HCT116 (cell line): ENCODE measurements at regions not wholly inside any gene's neighbourhood (a gene's known extent, or its start where the extent isn't known, plus 50 kb on each side); places are given as distances from the start of the nearest gene placed in this dataset.

Experiments used
- ATAC-seq: fragments of 200-7000 bp; cut with Tn5 transposase; 2 replicates; pipeline ENCODE4 v1.9.1; 2020; ENCODE audit warnings: mild to moderate bottlenecking, moderate library complexity
- BruUV-seq: library from RNA; stranded (reverse); fragments of 400-500 nt; replicated peaks from 2 replicates; lab custom pipeline; 2021; lab: Mats Ljungman, UMichigan
- CTCF ChIA-PET: fragments of 300-600 bp; sonication (Branson Sonifier 250); formaldehyde crosslinking; loops from one replicate; lab custom pipeline; 2021; ENCODE audit warnings: antibody characterized with exemption; lab: Charles Lee
- POLR2A ChIA-PET: fragments of 300-600, 350-600 bp; sonication (Branson Sonifier 250); formaldehyde crosslinking; loops from one replicate; lab custom pipeline; 2021; ENCODE audit warnings: antibody characterized with exemption; lab: Charles Lee
- RAD21 ChIA-PET, 2 experiments: fragments of 300-600 bp; sonication (Branson Sonifier 250); formaldehyde crosslinking; loops; one replicate each; lab custom pipeline; 2023; ENCODE audit warnings: low total read pairs in 2 of 2; ENCODE audit not compliant: uncharacterized antibody in 2 of 2, unreplicated experiment in 2 of 2, low non-redundant PET in 1 of 2; lab: Charles Lee
- DNase-seq: peaks from one replicate; pipeline ENCODE4 v3.0.0-alpha.2; 2010; ENCODE audit warnings: low read depth, low spot score
- H2AFZ ChIP-seq: fragments of 200-600 bp; shearing (Covaris generic), sonication (generic); 2 replicates; pipeline ENCODE4 v1.6.1; 2017; ENCODE audit warnings: low read depth, mixed run types, mixed read lengths, antibody characterized with exemption, low read length; ENCODE audit not compliant: poor library complexity, severe bottlenecking
- H3K27ac ChIP-seq: 2 replicates; pipeline ENCODE4 v1.5.1; 2012; ENCODE audit warnings: low read depth, low read length
- H3K27me3 ChIP-seq: fragments of 200-600 bp; sonication (generic); 2 replicates; pipeline ENCODE4 v1.6.1; 2016; ENCODE audit warnings: mixed run types, low read length, mixed read lengths; ENCODE audit not compliant: insufficient read depth
- H3K36me3 ChIP-seq, 2 experiments: fragments of 200-500 bp in 1 of 2; fragments of 200-600 bp in 1 of 2; sonication (Bioruptor generic) in 1 of 2; sonication (generic) in 1 of 2; 2 replicates each; pipeline versions ENCODE4 v1.5.1 to v1.6.1; 2014 to 2016; ENCODE audit warnings: low read length in 2 of 2, inconsistent platforms in 1 of 2, mixed read lengths in 1 of 2, mixed run types in 1 of 2; ENCODE audit not compliant: insufficient read depth in 2 of 2, control insufficient read depth in 1 of 2
- H3K4me1 ChIP-seq, 2 experiments: fragments of 200-600 bp in 1 of 2; sonication (generic) in 1 of 2; 2 replicates each; pipeline versions ENCODE4 v1.5.1 to v1.6.1; 2012 to 2017; ENCODE audit warnings: low read length in 2 of 2, inconsistent platforms in 1 of 2, mild to moderate bottlenecking in 1 of 2, mixed read lengths in 1 of 2, mixed run types in 1 of 2, moderate library complexity in 1 of 2; ENCODE audit not compliant: insufficient read depth in 2 of 2, control insufficient read depth in 1 of 2
- H3K4me2 ChIP-seq: fragments of 200-600 bp; sonication (generic); 2 replicates; pipeline ENCODE4 v1.6.1; 2017; ENCODE audit warnings: mixed run types, low read length, mixed read lengths
- H3K4me3 ChIP-seq, 2 experiments: fragments of 200-600 bp in 1 of 2; sonication (generic) in 1 of 2; replicated peaks in 1 of 2; 2 replicates each; pipeline ENCODE4 v1.5.1; 2011 to 2016; ENCODE audit warnings: low read length in 2 of 2, control low read depth in 1 of 2, low read depth in 1 of 2, mild to moderate bottlenecking in 1 of 2, mixed read lengths in 1 of 2, mixed run types in 1 of 2
- H3K79me2 ChIP-seq: fragments of 200-600 bp; sonication (generic); 2 replicates; pipeline ENCODE4 v1.6.1; 2017; ENCODE audit warnings: mild to moderate bottlenecking, mixed run types, low read length, moderate library complexity, mixed read lengths; ENCODE audit not compliant: insufficient read depth
- H3K9ac ChIP-seq: fragments of 200-600 bp; sonication (generic); 2 replicates; pipeline ENCODE4 v1.6.1; 2016; ENCODE audit warnings: low read length, mixed read lengths
- H3K9me2 ChIP-seq: fragments of 200-600 bp; sonication (generic), shearing (Covaris generic); 2 replicates; pipeline ENCODE4 v1.6.1; 2017; ENCODE audit warnings: mixed run types, mild to moderate bottlenecking, moderate library complexity; ENCODE audit not compliant: insufficient read depth
- H3K9me3 ChIP-seq, 2 experiments: fragments of 200-500 bp in 1 of 2; fragments of 200-600 bp in 1 of 2; sonication (Bioruptor generic) in 1 of 2; sonication (generic) in 1 of 2; 2 replicates each; pipeline ENCODE4 v1.6.1; 2014 to 2017; ENCODE audit warnings: low read length in 2 of 2, mixed read lengths in 2 of 2, inconsistent platforms in 1 of 2, low read depth in 1 of 2, mild to moderate bottlenecking in 1 of 2, mixed run types in 1 of 2, moderate library complexity in 1 of 2; ENCODE audit not compliant: control insufficient read depth in 1 of 2, insufficient read depth in 1 of 2
- H4K20me1 ChIP-seq: fragments of 200-600 bp; sonication (generic), shearing (Covaris generic); 2 replicates; pipeline ENCODE4 v1.6.1; 2017; ENCODE audit warnings: mixed run types, mild to moderate bottlenecking, moderate library complexity; ENCODE audit not compliant: insufficient read depth
- ATF3 ChIP-seq: IDR thresholded peaks from 2 replicates; pipeline ENCODE4 v1.6.1; 2012
- CBX3 ChIP-seq: IDR thresholded peaks from 2 replicates; pipeline ENCODE4 v1.6.1; 2012; ENCODE audit warnings: low read depth
- CTCF ChIP-seq, 3 experiments: fragments of 200-600 bp in 1 of 3; sonication (generic) in 1 of 3; IDR thresholded peaks in 2 of 3; conservative IDR thresholded peaks in 1 of 3; 2 replicates each; pipeline ENCODE4 v1.5.1; 2012 to 2017; ENCODE audit warnings: low read depth in 2 of 3, low read length in 2 of 3, antibody characterized with exemption in 1 of 3, borderline replicate concordance in 1 of 3, control low read depth in 1 of 3, mild to moderate bottlenecking in 1 of 3, mixed read lengths in 1 of 3, mixed run types in 1 of 3, moderate library complexity in 1 of 3; ENCODE audit not compliant: insufficient read depth in 1 of 3
- EGR1 ChIP-seq: IDR thresholded peaks from 2 replicates; pipeline ENCODE4 v1.6.1; 2012; ENCODE audit warnings: low read depth
- EZH2 ChIP-seq: fragments of 200-600 bp; sonication (generic); IDR thresholded peaks from 2 replicates; pipeline ENCODE4 v1.6.1; 2017; ENCODE audit warnings: antibody characterized with exemption, mixed run types
- EZH2phosphoT487 ChIP-seq: fragments of 200-600 bp; IDR thresholded peaks from 2 replicates; pipeline ENCODE4 v1.6.1; 2018; ENCODE audit warnings: antibody characterized with exemption, borderline replicate concordance
- FOSL1 ChIP-seq: IDR thresholded peaks from 2 replicates; pipeline ENCODE4 v1.6.1; 2012; ENCODE audit warnings: low read depth
- JUND ChIP-seq: IDR thresholded peaks from 2 replicates; pipeline ENCODE4 v1.6.1; 2012
- MAX ChIP-seq: IDR thresholded peaks from 2 replicates; pipeline ENCODE4 v1.6.1; 2012
- POLR2A ChIP-seq: IDR thresholded peaks from 2 replicates; pipeline ENCODE4 v1.7.0; 2011; ENCODE audit warnings: borderline replicate concordance; ENCODE audit not compliant: insufficient read depth, insufficient read length; ENCODE audit errors: extremely low read depth
- ZBTB33 ChIP-seq: IDR thresholded peaks from 2 replicates; pipeline ENCODE4 v1.6.1; 2011; ENCODE audit warnings: mild to moderate bottlenecking, low read length, moderate library complexity; ENCODE audit not compliant: insufficient replicate concordance; ENCODE audit errors: extremely low read depth
- ZNF274 ChIP-seq: fragments of 200-500 bp; sonication (Bioruptor generic); IDR thresholded peaks from 2 replicates; pipeline ENCODE4 v1.6.1; 2014; ENCODE audit warnings: mild to moderate bottlenecking, low read depth, low read length, inconsistent platforms
- intact Hi-C: fragments of 100-400 bp; cut with micrococcal nuclease; formaldehyde crosslinking; loops from 2 replicates; pipeline ENCODE4 v1.10.0; 2022

- no peak for TF ChIP-seq EZH2
- TF ChIP-seq ATF3, result no peak
- no peak for TF ChIP-seq ZNF274
- TF ChIP-seq POLR2A, result no peak
- no peak for TF ChIP-seq MAX
- no peak for TF ChIP-seq JUND
- no peak for TF ChIP-seq EZH2phosphoT487
- TF ChIP-seq CBX3, result no peak
These were observed 301.9 kb upstream of the RASGEF1B start (continued) for GRCh38 chr4:81773557-81773956.

GRCh38 chr4:81771721-81772120, 300.0 kb upstream of the RASGEF1B start:
- ChIA-PET RAD21 (no interaction called here), POLR2A (no interaction called here), CTCF (no interaction called here)
- BruUV-seq, result no TSS peak
- no peak overlapping the region for H2AFZ ChIP-seq
- no peaks in the 10 kb centered on the region; the same call in 1 of the 2 replicates for H4K20me1 ChIP-seq
- no peak overlapping the region for H3K4me3 ChIP-seq
- H3K36me3 ChIP-seq, result no peaks in the 10 kb centered on the region
- no peak for DNase-seq
- H3K9me3 ChIP-seq, result no peaks in the 10 kb centered on the region
- H3K27ac ChIP-seq, result no peak overlapping the region
- H3K9me2 ChIP-seq, result no peaks in the 10 kb centered on the region
- no peaks in the 10 kb centered on the region for H3K4me1 ChIP-seq
- no peaks in the 10 kb centered on the region for H3K79me2 ChIP-seq
- H3K9ac ChIP-seq, result no peak overlapping the region
- intact Hi-C loops, result no loop called here
- no peak for TF ChIP-seq EGR1
- no peak overlapping the region for H3K4me2 ChIP-seq
- no peaks in the 10 kb centered on the region for H3K27me3 ChIP-seq
- ATAC-seq, result no peak

GRCh38 chr4:81769244-81769643, 297.5 kb upstream of the RASGEF1B start:
- no peaks in the 10 kb centered on the region for H3K36me3 ChIP-seq
- H3K27ac ChIP-seq, result no peak overlapping the region
- no TSS peak for BruUV-seq
- no peaks in the 10 kb centered on the region for H3K27me3 ChIP-seq
- H3K9me2 ChIP-seq, result no peaks in the 10 kb centered on the region
- ChIA-PET POLR2A (no interaction called here), CTCF (no interaction called here), RAD21 (no interaction called here)
- H3K4me2 ChIP-seq, result no peak overlapping the region
- H3K4me1 ChIP-seq, result no peaks in the 10 kb centered on the region
- no peak for DNase-seq
- intact Hi-C loops, result no loop called here
- H2AFZ ChIP-seq, result no peak overlapping the region
- ATAC-seq, result no peak
- no peak overlapping the region for H3K9ac ChIP-seq
- no peaks in the 10 kb centered on the region; the same call in 1 of the 2 replicates for H4K20me1 ChIP-seq
- no peaks in the 10 kb centered on the region for H3K9me3 ChIP-seq
- no peak overlapping the region for H3K4me3 ChIP-seq
- no peaks in the 10 kb centered on the region for H3K79me2 ChIP-seq
- TF ChIP-seq ZBTB33, result no peak
- TF ChIP-seq CBX3, result no peak
- TF ChIP-seq MAX, result no peak
- no peak for TF ChIP-seq CTCF (IDR thresholded peaks at IDR 0.05 in 2 of 3, conservative IDR thresholded peaks at IDR 0.05 in 1 of 3; ENCODE audit: borderline replicate concordance in 1 of 3, insufficient read depth in 1 of 3, low read depth in 2 of 3, low read length in 2 of 3)
- TF ChIP-seq FOSL1, result no peak
